ENCODE measurements at regions not wholly inside any gene's neighbourhood (a gene's known extent, or its start where the extent isn't known, plus 50 kb on each side); places are given as distances from the start of the nearest gene placed in this dataset.
A peak's percentile ranks its signal among the peaks of the same experiment; 100 is the strongest.
"Not testable (repeated sequence)": the region's sequence is repeated elsewhere in the genome, so short reads cannot be mapped to it uniquely, and the experiment has no call there.

GRCh38 chr4:110424144-110424543 is 51.8 kb upstream of the ENPEP start:
- no peak for DNase-seq

- no peak for DNase-seq
Observed at GRCh38 chr4:110418641-110419040, 57.3 kb upstream of the ENPEP start.

- no peak for DNase-seq
Observed at GRCh38 chr4:110417136-110417535, 58.8 kb upstream of the ENPEP start.

- no peak for DNase-seq
Observed at GRCh38 chr4:110415478-110415877, 60.5 kb upstream of the ENPEP start.

- no peak for DNase-seq
Observed at GRCh38 chr4:110415041-110415440, 60.9 kb upstream of the ENPEP start.

- DNase-seq: no peak
Observed at GRCh38 chr4:110414561-110414920, 61.4 kb upstream of the ENPEP start.

- DNase-seq: not testable (repeated sequence)
Observed at GRCh38 chr4:110413807-110414560, 62.0 kb upstream of the ENPEP start.

- no peak for DNase-seq
Observed at GRCh38 chr4:110412354-110413065, 63.4 kb upstream of the ENPEP start.

- DNase-seq: no peak
Observed at GRCh38 chr4:110411574-110412011, 64.4 kb upstream of the ENPEP start.

- DNase-seq: not testable (repeated sequence)
Observed at GRCh38 chr4:110410853-110411573, 64.9 kb upstream of the ENPEP start.

- no peak for DNase-seq
Observed at GRCh38 chr4:110400086-110400485, 75.9 kb upstream of the ENPEP start.

- not testable (repeated sequence) for DNase-seq
Observed at GRCh38 chr4:110399046-110399445, 76.9 kb upstream of the ENPEP start.

- DNase-seq: no peak
Observed at GRCh38 chr4:110396963-110397362, 79.0 kb upstream of the ENPEP start.

- DNase-seq: no peak
Observed at GRCh38 chr4:110395421-110395820, 80.5 kb upstream of the ENPEP start.

GRCh38 chr4:110394871-110395270 is 81.1 kb upstream of the ENPEP start:
- DNase-seq: no peak

- DNase-seq: no peak
Observed at GRCh38 chr4:110381784-110382183, 94.2 kb upstream of the ENPEP start.

- peak; percentile 41 for DNase-seq
Observed at GRCh38 chr4:110372485-110372884, 103.5 kb upstream of the ENPEP start.

GRCh38 chr4:110371016-110371770 is 104.8 kb upstream of the ENPEP start:
- DNase-seq: no peak

- DNase-seq: no peak
Observed at GRCh38 chr4:110368409-110368808, 107.5 kb upstream of the ENPEP start.

- DNase-seq: no peak
Observed at GRCh38 chr4:110367156-110367555, 108.8 kb upstream of the ENPEP start.

- DNase-seq: no peak
Observed at GRCh38 chr4:110365761-110366160, 110.2 kb upstream of the ENPEP start.

GRCh38 chr4:110364911-110365520 is 110.9 kb upstream of the ENPEP start:
- DNase-seq: no peak

- peak; percentile 83 for DNase-seq
Observed at GRCh38 chr4:110361921-110362320, 114.0 kb upstream of the ENPEP start.

Measured in hematopoietic multipotent progenitor cell treated with erythropoietin and hydrocortisone succinate and interleukin-3 and kit ligand, for 4 days (in vitro differentiated cells).